Effector memory CD4-positive, alpha-beta T cell (primary cell): ENCODE measurements at regions not wholly inside any gene's neighbourhood (a gene's known extent, or its start where the extent isn't known, plus 50 kb on each side); places are given as distances from the start of the nearest gene placed in this dataset.

ENCODE experiments used
- DNase-seq, 3 donors: peaks; one replicate each; pipeline ENCODE4 v3.0.0-alpha.2; 2020
- H3K27ac ChIP-seq: 2 replicates; pipeline ENCODE4 v1.7.0; 2013; ENCODE audit warnings: mild to moderate bottlenecking, low read length, moderate library complexity; ENCODE audit not compliant: insufficient read depth, poor library complexity, severe bottlenecking
- H3K27me3 ChIP-seq: replicated peaks from 2 replicates; pipeline ENCODE4 v1.7.0; 2013; ENCODE audit warnings: mild to moderate bottlenecking, low read length; ENCODE audit not compliant: insufficient read depth, control insufficient read depth, poor library complexity, severe bottlenecking
- H3K36me3 ChIP-seq: 2 replicates; pipeline ENCODE4 v1.7.0; 2013; ENCODE audit warnings: mild to moderate bottlenecking, low read length, moderate library complexity; ENCODE audit not compliant: control insufficient read depth, insufficient read depth
- H3K4me1 ChIP-seq: 2 replicates; pipeline ENCODE4 v1.7.0; 2013; ENCODE audit warnings: low read length, mild to moderate bottlenecking; ENCODE audit not compliant: control insufficient read depth, insufficient read depth, poor library complexity, severe bottlenecking
- H3K4me3 ChIP-seq: 2 replicates; pipeline ENCODE4 v1.7.0; 2013; ENCODE audit warnings: low read length, low read depth, mild to moderate bottlenecking; ENCODE audit not compliant: insufficient read depth, poor library complexity, severe bottlenecking
- H3K9me3 ChIP-seq: 2 replicates; pipeline ENCODE4 v1.7.0; 2013; ENCODE audit warnings: mild to moderate bottlenecking, low read length, moderate library complexity; ENCODE audit not compliant: control insufficient read depth

DNA sequence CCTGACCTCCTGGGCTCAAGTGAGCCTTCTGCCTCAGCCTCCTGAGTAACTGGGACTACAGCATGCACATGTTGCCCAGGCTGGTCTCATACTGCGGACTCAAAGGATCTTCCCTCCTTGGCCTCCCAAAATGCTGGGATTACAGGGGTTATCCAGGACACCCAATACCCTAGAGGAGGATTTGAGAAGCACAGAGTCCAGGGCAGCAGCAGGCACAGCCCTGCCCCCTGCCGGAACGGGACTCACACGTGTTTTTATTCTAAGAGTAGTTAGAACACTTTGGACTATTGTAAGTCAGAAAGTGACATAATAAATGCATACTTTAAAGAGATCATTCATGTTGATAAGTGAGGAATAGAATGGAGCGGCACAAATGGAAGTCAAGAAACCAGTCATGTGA is 80.2 kb downstream of the C6orf118 start:
- Histone ChIP-seq H3K4me1 (no peaks in the 10 kb centered on the region), H3K36me3 (no peaks in the 10 kb centered on the region), H3K4me3 (no peak overlapping the region), H3K9me3 (no peaks in the 10 kb centered on the region), H3K27me3 (no peaks in the 10 kb centered on the region), H3K27ac (no peak overlapping the region)
- DNase-seq = no peak

- Histone ChIP-seq H3K27me3 (no peaks in the 10 kb centered on the region), H3K4me3 (no peak overlapping the region), H3K36me3 (no peaks in the 10 kb centered on the region), H3K9me3 (no peaks in the 10 kb centered on the region), H3K4me1 (no peaks in the 10 kb centered on the region), H3K27ac (no peak overlapping the region)
- no peak for DNase-seq
Measured at GRCh38 chr6:165227644-165228329, 81.6 kb downstream of the C6orf118 start.

DNA sequence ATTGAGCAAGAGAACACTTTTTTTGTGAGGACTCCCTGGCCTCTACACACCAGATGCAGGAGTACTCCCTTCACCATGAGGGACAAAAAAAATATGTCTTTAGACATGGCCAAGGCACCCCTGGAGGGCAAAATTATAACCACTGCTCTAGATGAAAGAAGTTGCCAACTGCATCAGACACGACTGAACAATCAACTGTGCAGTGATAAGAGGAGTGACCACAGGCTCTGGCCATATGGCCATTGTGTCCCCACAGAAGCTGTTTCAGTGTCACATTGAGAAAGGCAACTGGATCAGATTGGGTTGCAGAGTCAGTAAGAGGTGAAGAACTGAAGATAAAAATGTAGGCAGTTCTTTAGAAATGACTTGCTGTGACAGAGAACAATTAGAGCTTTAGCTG is 85.7 kb downstream of the C6orf118 start:
- Histone ChIP-seq H3K4me3 (no peak overlapping the region), H3K9me3 (no peaks in the 10 kb centered on the region)

DNA sequence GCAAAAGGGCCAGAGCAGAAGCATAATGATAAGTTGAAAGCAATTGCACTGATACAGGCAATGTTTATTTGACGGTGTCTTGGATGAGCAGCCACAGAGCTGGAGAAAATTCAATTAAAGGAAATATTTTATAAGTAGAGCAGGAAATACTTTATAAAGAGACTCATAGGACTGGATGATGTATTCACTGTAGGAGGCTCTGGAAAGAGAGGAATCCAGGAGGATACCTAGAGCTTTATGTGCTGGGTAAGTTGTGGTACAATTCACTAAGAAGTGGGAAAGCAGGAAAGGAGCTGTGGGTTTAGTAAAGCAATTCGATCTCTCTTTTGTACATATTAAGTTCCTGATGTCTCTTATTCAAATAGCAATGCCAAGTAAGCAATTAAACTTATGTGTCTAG is 86.3 kb downstream of the C6orf118 start:
- H3K4me1 ChIP-seq = no peaks in the 10 kb centered on the region
- no peaks in the 10 kb centered on the region for H3K9me3 ChIP-seq
- no peaks in the 10 kb centered on the region for H3K27me3 ChIP-seq
- no peaks in the 10 kb centered on the region for H3K36me3 ChIP-seq
- no peak for DNase-seq
- no peak overlapping the region for H3K27ac ChIP-seq
- H3K4me3 ChIP-seq = no peak overlapping the region

More for the DNA sequence above, 85.7 kb downstream of the C6orf118 start:
- no peak overlapping the region for H3K27ac ChIP-seq
- H3K36me3 ChIP-seq = no peaks in the 10 kb centered on the region
- H3K27me3 ChIP-seq = no peaks in the 10 kb centered on the region
- no peak for DNase-seq
- H3K4me1 ChIP-seq = no peaks in the 10 kb centered on the region

- Histone ChIP-seq H3K36me3 (no peaks in the 10 kb centered on the region), H3K4me3 (no peak overlapping the region), H3K27ac (no peak overlapping the region), H3K4me1 (no peaks in the 10 kb centered on the region), H3K9me3 (no peaks in the 10 kb centered on the region), H3K27me3 (no peaks in the 10 kb centered on the region)
- no peak for DNase-seq
Measured at GRCh38 chr6:165222315-165223025, 86.9 kb downstream of the C6orf118 start.

- H3K9me3 ChIP-seq = no peaks in the 10 kb centered on the region
- no peak for DNase-seq
- H3K4me1 ChIP-seq = no peaks in the 10 kb centered on the region
- H3K27me3 ChIP-seq = no peaks in the 10 kb centered on the region
- H3K36me3 ChIP-seq = no peaks in the 10 kb centered on the region
- H3K27ac ChIP-seq = no peak overlapping the region
- H3K4me3 ChIP-seq = no peak overlapping the region
Measured at GRCh38 chr6:165220045-165220444, 89.4 kb downstream of the C6orf118 start.

DNA sequence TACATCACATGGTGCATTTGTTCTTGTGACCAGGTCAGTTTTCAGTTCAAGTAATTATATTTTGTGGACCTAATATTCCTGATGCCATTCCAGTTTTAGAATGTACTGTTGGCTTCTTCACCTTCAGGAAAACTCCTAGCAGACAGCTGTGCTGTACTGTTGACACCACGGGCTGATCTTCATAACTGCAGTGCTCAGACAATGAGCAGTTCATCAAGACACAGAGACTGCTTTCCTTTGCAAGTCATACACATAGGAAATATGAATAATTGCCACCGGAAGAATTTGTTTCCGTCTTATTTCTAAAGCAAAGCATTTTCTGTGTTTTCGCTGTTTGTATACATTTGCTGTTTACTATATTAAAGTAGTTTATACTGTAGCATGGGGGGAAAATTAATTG is 89.8 kb downstream of the C6orf118 start:
- no peaks in the 10 kb centered on the region for H3K9me3 ChIP-seq
- H3K36me3 ChIP-seq = no peaks in the 10 kb centered on the region
- no peak for DNase-seq
- no peak overlapping the region for H3K4me3 ChIP-seq
- no peaks in the 10 kb centered on the region for H3K4me1 ChIP-seq
- H3K27me3 ChIP-seq = no peaks in the 10 kb centered on the region
- H3K27ac ChIP-seq = no peak overlapping the region

DNA sequence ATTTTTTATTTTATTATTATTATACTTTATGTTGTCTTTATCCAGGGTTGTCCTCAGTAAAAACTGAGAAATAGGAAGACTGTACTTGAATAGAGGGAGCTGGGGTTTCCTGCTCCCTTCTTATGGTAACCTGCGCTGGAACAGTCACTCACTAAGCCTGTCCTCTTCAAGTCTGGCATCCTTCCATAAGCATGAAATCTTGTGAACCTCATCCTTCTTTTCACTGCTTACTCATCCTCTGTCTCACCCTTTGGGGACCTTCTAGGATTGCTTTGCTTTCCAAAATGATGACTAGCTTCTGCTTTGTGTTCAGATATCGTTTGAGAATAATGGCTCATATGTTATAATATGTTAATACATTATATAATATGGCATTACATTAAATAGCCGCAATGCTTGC is 90.6 kb downstream of the C6orf118 start:
- H3K4me1 ChIP-seq = no peaks in the 10 kb centered on the region
- no peak for DNase-seq
- H3K4me3 ChIP-seq = no peak overlapping the region
- H3K27me3 ChIP-seq = no peaks in the 10 kb centered on the region
- no peaks in the 10 kb centered on the region for H3K9me3 ChIP-seq
- no peak overlapping the region for H3K27ac ChIP-seq
- no peaks in the 10 kb centered on the region for H3K36me3 ChIP-seq

DNA sequence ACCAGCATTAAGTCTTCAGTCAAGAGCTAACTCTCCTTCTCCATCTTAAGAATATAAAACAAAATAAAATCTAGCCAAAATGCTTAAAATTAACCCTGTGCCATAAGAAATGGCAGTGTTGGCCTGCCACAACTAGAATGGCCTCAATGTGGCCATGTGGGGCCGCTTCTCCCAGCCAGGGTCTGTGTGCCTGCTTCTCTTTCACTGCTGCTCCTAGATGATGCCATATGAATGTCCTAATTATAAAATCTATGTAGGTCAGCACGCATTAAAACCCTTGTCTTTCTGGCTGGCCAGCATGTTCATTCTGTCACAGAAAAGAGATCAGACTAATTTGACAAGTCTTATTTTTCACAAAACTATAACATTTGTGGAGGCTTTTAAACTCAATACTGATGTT is 102.6 kb downstream of the C6orf118 start:
- Histone ChIP-seq H3K27ac (no peak overlapping the region), H3K36me3 (no peaks in the 10 kb centered on the region), H3K27me3 (no peaks in the 10 kb centered on the region), H3K4me1 (no peaks in the 10 kb centered on the region), H3K9me3 (no peaks in the 10 kb centered on the region), H3K4me3 (no peak overlapping the region)
- no peak for DNase-seq

DNA sequence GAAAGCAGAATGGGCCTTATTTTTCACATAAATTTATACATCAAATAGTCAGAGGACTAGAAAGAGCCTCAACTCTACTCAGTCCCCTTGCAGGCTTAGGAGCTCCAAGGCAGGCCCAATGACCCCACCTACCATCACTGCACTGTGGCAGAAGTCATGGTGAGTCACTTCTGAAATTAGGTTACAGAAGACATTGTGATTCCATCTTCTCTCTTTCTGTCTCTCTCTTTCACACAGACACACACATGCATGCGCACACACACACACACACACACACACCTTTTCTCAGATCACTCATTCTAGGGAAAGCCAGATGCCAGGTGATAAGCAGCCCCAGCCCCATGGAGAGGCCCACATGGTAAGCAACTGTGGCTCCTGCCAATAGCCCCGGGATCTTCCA is 103.8 kb downstream of the C6orf118 start:
- Histone ChIP-seq H3K4me1 (no peaks in the 10 kb centered on the region), H3K9me3 (no peaks in the 10 kb centered on the region), H3K27me3 (no peaks in the 10 kb centered on the region), H3K36me3 (no peaks in the 10 kb centered on the region), H3K27ac (no peak overlapping the region), H3K4me3 (no peak overlapping the region)
- DNase-seq = no peak
